Suprapubic skin (tissue), 4 donors: ENCODE measurements at regions not wholly inside any gene's neighbourhood (a gene's known extent, or its start where the extent isn't known, plus 50 kb on each side); places are given as distances from the start of the nearest gene placed in this dataset.

Experiments used
- DNase-seq, 2 donors: peaks; one replicate each; pipeline ENCODE4 v3.0.0-alpha.2; 2019; ENCODE audit warnings: low spot score in 2 of 2
- H3K27ac ChIP-seq: fragments of 200-600 bp; sonication (generic); one replicate; pipeline ENCODE4 v1.5.1; 2019
- H3K27me3 ChIP-seq: fragments of 200-600 bp; sonication (generic); one replicate; pipeline ENCODE4 v1.5.1; 2019
- H3K36me3 ChIP-seq: fragments of 200-600 bp; sonication (generic); one replicate; pipeline ENCODE4 v1.5.1; 2019
- H3K4me1 ChIP-seq: fragments of 200-600 bp; sonication (generic); one replicate; pipeline ENCODE4 v1.5.1; 2019
- H3K4me3 ChIP-seq: fragments of 200-600 bp; sonication (generic); one replicate; pipeline ENCODE4 v1.5.1; 2019; ENCODE audit warnings: mild to moderate bottlenecking
- H3K9me3 ChIP-seq: fragments of 200-600 bp; sonication (generic); one replicate; pipeline ENCODE4 v1.5.1; 2019
- EP300 ChIP-seq: sonication (generic); formaldehyde crosslinking; IDR thresholded peaks from one replicate; pipeline ENCODE4 v1.6.1; 2017; ENCODE audit warnings: antibody characterized with exemption
- POLR2A ChIP-seq, 2 donors: fragments of 450-650 bp; IDR thresholded peaks; one replicate each; pipeline ENCODE4 v1.6.1; 2017; ENCODE audit warnings: antibody characterized with exemption in 2 of 2, mild to moderate bottlenecking in 2 of 2, moderate library complexity in 2 of 2
- POLR2AphosphoS5 ChIP-seq, 3 donors: sonication (generic); formaldehyde crosslinking; IDR thresholded peaks; one replicate each; pipeline ENCODE4 v1.6.1; 2017; ENCODE audit warnings: antibody characterized with exemption in 3 of 3
- WGBS: methylation state at CpG from one replicate; pipeline ENCODE4 v1.1.5; 2018; 5-methylcytosine and 5-hydroxymethylcytosine counted together
- TF ChIP-seq, protein P1 (sequence below), 2 donors: fragments of 200-600 bp in 1 of 2; fragments of 450-650 bp in 1 of 2; sonication (generic) in 1 of 2; IDR thresholded peaks; one replicate each; pipeline ENCODE4 v1.5.1; 2016 to 2019; ENCODE audit warnings: antibody characterized with exemption in 2 of 2, mild to moderate bottlenecking in 1 of 2, moderate library complexity in 1 of 2

DNA sequence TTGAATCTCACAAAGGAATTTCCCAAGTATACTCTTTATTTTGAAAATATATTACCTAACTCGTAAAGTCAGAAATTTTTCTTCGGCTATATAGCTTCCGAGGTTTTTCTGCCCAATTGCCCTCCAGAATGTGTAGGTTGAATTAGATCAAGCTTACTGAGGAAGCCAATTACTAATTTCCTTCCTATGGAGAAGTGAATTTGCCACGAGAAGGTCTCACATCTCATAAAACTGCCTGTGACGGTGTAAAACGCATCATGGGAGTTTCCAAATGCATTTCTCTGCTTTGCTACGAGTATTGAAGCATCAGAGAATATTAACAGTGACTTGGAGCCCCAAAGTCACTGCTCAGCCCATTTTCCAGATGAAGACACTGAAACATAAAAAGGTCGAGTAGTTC, 262.3 kb downstream of the PTBP2 start:
- Histone ChIP-seq H3K9me3 (no peaks in the 10 kb centered on the region), H3K27ac (no peak overlapping the region), H3K27me3 (no peaks in the 10 kb centered on the region), H3K4me1 (no peaks in the 10 kb centered on the region), H3K36me3 (no peaks in the 10 kb centered on the region), H3K4me3 (no peak overlapping the region)
- TF ChIP-seq POLR2A (IDR thresholded peaks at IDR 0.05) (no peak), POLR2AphosphoS5 (IDR thresholded peaks at IDR 0.05) (no peak), EP300 (no peak)
- TF ChIP-seq, protein P1, sequence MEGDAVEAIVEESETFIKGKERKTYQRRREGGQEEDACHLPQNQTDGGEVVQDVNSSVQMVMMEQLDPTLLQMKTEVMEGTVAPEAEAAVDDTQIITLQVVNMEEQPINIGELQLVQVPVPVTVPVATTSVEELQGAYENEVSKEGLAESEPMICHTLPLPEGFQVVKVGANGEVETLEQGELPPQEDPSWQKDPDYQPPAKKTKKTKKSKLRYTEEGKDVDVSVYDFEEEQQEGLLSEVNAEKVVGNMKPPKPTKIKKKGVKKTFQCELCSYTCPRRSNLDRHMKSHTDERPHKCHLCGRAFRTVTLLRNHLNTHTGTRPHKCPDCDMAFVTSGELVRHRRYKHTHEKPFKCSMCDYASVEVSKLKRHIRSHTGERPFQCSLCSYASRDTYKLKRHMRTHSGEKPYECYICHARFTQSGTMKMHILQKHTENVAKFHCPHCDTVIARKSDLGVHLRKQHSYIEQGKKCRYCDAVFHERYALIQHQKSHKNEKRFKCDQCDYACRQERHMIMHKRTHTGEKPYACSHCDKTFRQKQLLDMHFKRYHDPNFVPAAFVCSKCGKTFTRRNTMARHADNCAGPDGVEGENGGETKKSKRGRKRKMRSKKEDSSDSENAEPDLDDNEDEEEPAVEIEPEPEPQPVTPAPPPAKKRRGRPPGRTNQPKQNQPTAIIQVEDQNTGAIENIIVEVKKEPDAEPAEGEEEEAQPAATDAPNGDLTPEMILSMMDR (IDR thresholded peaks at IDR 0.05), result no peak
- no peak for DNase-seq
- 86% methylated on average over 8 of the region's 8 CpGs for WGBS

DNA sequence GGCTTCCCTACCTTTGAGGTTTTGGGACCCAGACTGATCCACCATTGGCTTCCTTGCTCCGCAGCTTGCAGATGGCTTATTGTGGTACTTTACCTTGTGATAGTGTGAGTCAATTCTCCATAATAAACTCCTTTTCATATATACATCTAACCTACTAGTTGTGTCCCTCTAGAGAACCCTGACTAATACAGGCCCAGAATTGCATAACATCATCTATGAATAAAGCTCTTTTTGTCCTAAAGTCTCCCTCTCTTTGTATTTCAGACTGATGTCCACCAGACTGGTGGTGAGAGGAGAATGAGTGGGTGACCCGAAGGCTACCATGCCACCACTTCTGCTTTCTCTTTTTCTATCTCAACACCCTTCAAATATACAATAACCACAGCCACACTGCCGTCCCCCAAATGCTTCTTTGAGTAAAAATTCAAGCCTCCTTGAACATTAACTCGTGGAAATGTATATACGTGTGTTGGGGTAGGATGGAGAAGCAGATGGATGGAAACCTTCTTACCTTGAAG, 265.7 kb downstream of the PTBP2 start:
- no peaks in the 10 kb centered on the region for H3K9me3 ChIP-seq
- TF ChIP-seq POLR2A (IDR thresholded peaks at IDR 0.05) (no peak), POLR2AphosphoS5 (IDR thresholded peaks at IDR 0.05) (no peak), EP300 (no peak)
- TF ChIP-seq, protein P1 (IDR thresholded peaks at IDR 0.05), result no peak
- H3K4me3 ChIP-seq, result no peak overlapping the region
- H3K27me3 ChIP-seq, result no peaks in the 10 kb centered on the region
- no peaks in the 10 kb centered on the region for H3K4me1 ChIP-seq
- no peaks in the 10 kb centered on the region for H3K36me3 ChIP-seq
- WGBS, result 88% methylated on average over 5 of the region's 5 CpGs
- DNase-seq, result no peak
- no peak overlapping the region for H3K27ac ChIP-seq

DNA sequence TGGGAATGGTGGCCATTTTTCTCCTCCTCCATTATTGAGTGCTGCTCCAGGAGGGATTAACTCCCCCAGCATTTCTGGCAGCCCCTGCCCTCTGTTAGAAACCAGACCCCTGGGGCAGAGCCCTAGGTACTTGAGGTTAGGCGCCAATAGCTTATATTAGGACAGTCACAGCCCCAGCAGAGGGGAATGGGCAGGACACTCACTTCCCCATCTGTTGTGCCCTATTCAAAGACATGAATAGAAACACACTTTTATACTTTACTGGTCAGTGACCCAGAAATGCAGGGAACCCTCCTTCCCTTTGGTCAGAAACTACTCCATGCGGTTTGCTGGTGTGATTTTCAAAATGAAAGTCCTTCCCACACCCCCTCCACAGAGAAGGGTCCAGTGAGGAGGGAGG, 267.7 kb downstream of the PTBP2 start:
- H3K4me3 ChIP-seq, result no peak overlapping the region
- no peaks in the 10 kb centered on the region for H3K9me3 ChIP-seq
- no peak overlapping the region for H3K27ac ChIP-seq
- H3K36me3 ChIP-seq, result no peaks in the 10 kb centered on the region
- H3K27me3 ChIP-seq, result no peaks in the 10 kb centered on the region
- no peak for DNase-seq
- H3K4me1 ChIP-seq, result no peaks in the 10 kb centered on the region
- TF ChIP-seq POLR2A (IDR thresholded peaks at IDR 0.05) (no peak), POLR2AphosphoS5 (IDR thresholded peaks at IDR 0.05) (no peak)
- WGBS, result 85% methylated on average over 2 of the region's 2 CpGs

DNA sequence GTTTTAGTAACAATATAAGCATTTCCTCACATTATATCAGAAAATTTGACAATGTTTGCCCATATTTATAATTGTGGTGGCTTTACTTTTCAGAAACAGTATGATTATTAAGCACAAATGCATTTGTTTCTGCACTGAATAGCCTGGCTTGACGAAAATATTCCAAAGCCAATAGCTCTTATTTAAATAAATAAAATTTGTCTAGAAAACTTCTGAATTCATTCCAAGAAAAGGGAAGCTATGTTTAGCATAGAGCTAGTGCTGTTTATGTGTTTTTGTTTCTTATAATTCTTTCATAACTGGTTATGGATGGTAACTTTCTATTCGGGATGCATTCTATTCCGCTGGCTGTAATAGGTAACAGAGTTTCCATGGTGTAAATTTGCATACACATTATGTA, 268.6 kb downstream of the PTBP2 start:
- 85% methylated on average over 3 of the region's 3 CpGs for WGBS
- H3K36me3 ChIP-seq, result no peaks in the 10 kb centered on the region
- no peaks in the 10 kb centered on the region for H3K27me3 ChIP-seq
- TF ChIP-seq POLR2A (IDR thresholded peaks at IDR 0.05) (no peak), POLR2AphosphoS5 (IDR thresholded peaks at IDR 0.05) (no peak), EP300 (no peak)
- TF ChIP-seq, protein P1 (IDR thresholded peaks at IDR 0.05), result no peak
- DNase-seq, result no peak
- no peak overlapping the region for H3K27ac ChIP-seq
- no peaks in the 10 kb centered on the region for H3K9me3 ChIP-seq
- no peak overlapping the region for H3K4me3 ChIP-seq
- H3K4me1 ChIP-seq, result no peaks in the 10 kb centered on the region

DNA sequence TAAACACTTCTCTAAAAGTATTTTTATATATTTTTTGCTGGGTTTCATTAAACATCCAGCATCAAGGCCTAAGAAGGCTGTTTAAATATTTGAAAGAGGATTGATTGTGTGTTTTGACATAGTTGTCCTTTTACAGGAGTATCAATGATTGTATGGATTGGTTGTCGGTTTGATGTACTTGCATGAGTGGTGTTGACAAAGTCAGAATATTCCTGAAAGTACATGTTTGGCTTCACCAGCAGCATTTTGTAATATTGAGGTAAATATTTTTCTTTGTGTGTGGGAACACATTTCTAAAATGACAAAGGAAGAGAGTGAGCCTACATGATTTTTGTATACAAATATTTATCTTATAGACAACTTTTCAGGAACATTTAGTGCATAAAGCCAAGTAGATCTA, 269.7 kb downstream of the PTBP2 start:
- Histone ChIP-seq H3K4me3 (no peak overlapping the region), H3K9me3 (no peaks in the 10 kb centered on the region), H3K27me3 (no peaks in the 10 kb centered on the region), H3K27ac (no peak overlapping the region), H3K4me1 (no peaks in the 10 kb centered on the region), H3K36me3 (no peaks in the 10 kb centered on the region)
- WGBS, result 100% methylated on average over 1 of the region's 1 CpG
- DNase-seq, result no peak
- TF ChIP-seq, protein P1 (IDR thresholded peaks at IDR 0.05), result no peak
- no peak for TF ChIP-seq POLR2A (IDR thresholded peaks at IDR 0.05)
- TF ChIP-seq EP300, result no peak
- TF ChIP-seq POLR2AphosphoS5 (IDR thresholded peaks at IDR 0.05), result no peak

DNA sequence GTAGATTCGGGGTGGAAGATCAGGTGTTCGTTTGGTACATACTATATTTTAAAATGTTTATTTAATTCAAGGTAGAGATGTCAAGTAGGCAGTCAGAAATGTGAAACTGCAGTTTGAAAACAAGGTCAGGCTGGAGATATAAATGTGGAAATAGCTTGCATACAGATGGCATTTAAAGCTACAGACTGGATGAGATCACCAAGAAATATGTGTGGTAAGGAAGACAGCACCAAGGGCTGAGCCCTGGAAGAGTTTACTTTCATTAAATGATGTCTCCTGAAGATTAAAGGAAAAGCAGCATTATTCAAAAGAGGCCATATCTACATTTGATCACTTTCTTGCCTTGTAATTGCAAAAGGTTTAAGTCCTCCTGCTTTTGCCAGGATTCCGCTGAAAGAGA, 271.3 kb downstream of the PTBP2 start:
- TF ChIP-seq, protein P1 (IDR thresholded peaks at IDR 0.05), result no peak
- TF ChIP-seq POLR2AphosphoS5 (IDR thresholded peaks at IDR 0.05) (no peak), EP300 (no peak), POLR2A (IDR thresholded peaks at IDR 0.05) (no peak)
- Histone ChIP-seq H3K4me3 (no peak overlapping the region), H3K27me3 (no peaks in the 10 kb centered on the region)

More for the DNA sequence above, 271.3 kb downstream of the PTBP2 start:
- Histone ChIP-seq H3K9me3 (no peaks in the 10 kb centered on the region), H3K27ac (no peak overlapping the region), H3K4me1 (no peaks in the 10 kb centered on the region), H3K36me3 (no peaks in the 10 kb centered on the region)
- no peak for DNase-seq
- WGBS, result 86% methylated on average over 3 of the region's 3 CpGs
